ENCODE measurements at regions not wholly inside any gene's neighbourhood (a gene's known extent, or its start where the extent isn't known, plus 50 kb on each side); places are given as distances from the start of the nearest gene placed in this dataset.

DNA sequence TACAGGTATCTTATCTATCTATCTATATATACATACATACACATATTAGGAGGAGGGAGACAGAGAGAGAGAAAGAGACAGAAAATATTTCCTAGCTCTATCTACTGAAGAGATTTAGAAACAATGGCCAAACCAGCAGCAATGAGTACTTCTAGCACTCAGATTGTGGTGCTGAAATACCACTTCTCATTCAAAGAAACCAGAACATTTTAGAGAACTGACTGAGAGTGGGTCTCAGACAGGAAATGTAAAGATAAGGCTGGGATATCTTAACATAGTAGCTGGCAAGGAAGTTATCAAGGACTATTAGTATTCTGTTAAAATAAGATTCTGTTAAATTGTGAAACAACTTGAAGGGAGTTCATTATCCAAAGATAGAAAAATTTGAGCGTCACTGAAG is 57.0 kb downstream of the DNAAF9 start (continued):
- no peak for TF ChIP-seq ZNF740 (CRISPR knock-in tag; IDR thresholded peaks at IDR 0.05)
- TF ChIP-seq ZNF740 (tag; IDR thresholded peaks at IDR 0.05) = no peak
- no peak for TF ChIP-seq ZNF12 (CRISPR knock-in tag; IDR thresholded peaks at IDR 0.05)

- Histone ChIP-seq H3K4me2 (ENCODE audit: insufficient read depth, low read length) (no peak overlapping the region), H3K9me3 (replicated peaks; ENCODE audit: control insufficient read depth, insufficient read depth, low read depth, low read length) (no peaks in the 10 kb centered on the region), H3K27me3 (ENCODE audit: control insufficient read depth in 2 of 2, insufficient read depth in 2 of 2, low read length in 2 of 2) (no peaks in the 10 kb centered on the region), H3K9ac (ENCODE audit: insufficient read depth in 1 of 2, low read depth in 2 of 2, low read length in 2 of 2) (no peak overlapping the region), H3K4me3 (no peak overlapping the region), H2AFZ (ENCODE audit: low read depth, low read length) (no peak overlapping the region), H3K27ac (ENCODE audit: extremely low read depth, low read depth, low read length) (no peak overlapping the region), H3K4me1 (replicated peaks in 1 of 2; ENCODE audit: control insufficient read depth in 2 of 2, insufficient read depth in 2 of 2, low read length in 2 of 2) (no peaks in the 10 kb centered on the region), H3K79me2 (ENCODE audit: control insufficient read depth, insufficient read depth, low read length) (no peaks in the 10 kb centered on the region), H3K36me3 (ENCODE audit: control insufficient read depth, insufficient read depth, low read length) (no peaks in the 10 kb centered on the region), H3K9me1 (ENCODE audit: control insufficient read depth, insufficient read depth, low read length) (no peaks in the 10 kb centered on the region), H4K20me1 (replicated peaks; ENCODE audit: control insufficient read depth, insufficient read depth, low read length) (no peaks in the 10 kb centered on the region)
- ChIA-PET POLR2A (no interaction called here), CTCF (ENCODE audit: low intra/inter-chr PET ratio) (no interaction called here)
- no peak for ATAC-seq
- FAIRE-seq = no peak
- in situ Hi-C loops (cut with MboI) (no loop called here), intact Hi-C loops (cut with micrococcal nuclease) (no loop called here)
- BruUV-seq (replicated peaks) = no TSS peak
- TF ChIP-seq TCF3 (CRISPR knock-in tag; IDR thresholded peaks at IDR 0.05) (no peak), HNRNPH1 (optimal IDR thresholded peaks at IDR 0.05; ENCODE audit: low read depth, low read length) (no peak), ERF (CRISPR knock-in tag; IDR thresholded peaks at IDR 0.05) (no peak), HIVEP1 (CRISPR knock-in tag; IDR thresholded peaks at IDR 0.05) (no peak)
- no peak for DNase-seq (ENCODE audit: extremely low read depth in 1 of 4, low spot score in 3 of 4)
- WGBS (ENCODE audit: insufficient coverage, low coverage, missing lambda C conversion rate) = 92% methylated on average over 2 of the region's 2 CpGs
Measured at GRCh38 chr20:3349786-3350185, 57.7 kb downstream of the DNAAF9 start.
